ENCODE measurements at regions not wholly inside any gene's neighbourhood (a gene's known extent, or its start where the extent isn't known, plus 50 kb on each side); places are given as distances from the start of the nearest gene placed in this dataset.
"Not testable (repeated sequence)": the region's sequence is repeated elsewhere in the genome, so short reads cannot be mapped to it uniquely, and the experiment has no call there.

GRCh38 chr2:87511195-87511778 is 236.6 kb upstream of the PLGLB2 start:
- peak; percentile 44 for ATAC-seq
- DNase-seq = not testable (repeated sequence)

GRCh38 chr2:87512864-87513530 is 234.9 kb upstream of the PLGLB2 start:
- DNase-seq, ATAC-seq: not testable (repeated sequence)

GRCh38 chr2:87514034-87514433 is 233.9 kb upstream of the PLGLB2 start:
- not testable (repeated sequence) for ATAC-seq, DNase-seq

GRCh38 chr2:87514515-87514914 is 233.4 kb upstream of the PLGLB2 start:
- not testable (repeated sequence) for DNase-seq, ATAC-seq

GRCh38 chr2:87515226-87515625 is 232.7 kb upstream of the PLGLB2 start:
- ATAC-seq, DNase-seq: not testable (repeated sequence)

GRCh38 chr2:87515875-87516274 is 232.0 kb upstream of the PLGLB2 start:
- not testable (repeated sequence) for ATAC-seq, DNase-seq

GRCh38 chr2:87516369-87516967 is 231.4 kb upstream of the PLGLB2 start:
- not testable (repeated sequence) for DNase-seq, ATAC-seq

GRCh38 chr2:87517438-87517837 is 230.4 kb upstream of the PLGLB2 start:
- DNase-seq = peak; percentile 45
- peak; percentile 17 for ATAC-seq

GRCh38 chr2:87518066-87518465 is 229.8 kb upstream of the PLGLB2 start:
- not testable (repeated sequence) for ATAC-seq, DNase-seq

- DNase-seq, ATAC-seq: not testable (repeated sequence)
Measured at GRCh38 chr2:87518547-87518946, 229.3 kb upstream of the PLGLB2 start.

- not testable (repeated sequence) for ATAC-seq, DNase-seq
Measured at GRCh38 chr2:87519158-87520011, 228.5 kb upstream of the PLGLB2 start.

GRCh38 chr2:87521057-87521456 is 226.8 kb upstream of the PLGLB2 start:
- DNase-seq (peak; percentile 73), ATAC-seq (peak; percentile 60)

GRCh38 chr2:87521489-87521888 is 226.4 kb upstream of the PLGLB2 start:
- ATAC-seq (peak; percentile 31), DNase-seq (peak; percentile 57)

GRCh38 chr2:87524619-87525188 is 223.2 kb upstream of the PLGLB2 start:
- ATAC-seq (peak; percentile 57), DNase-seq (peak; percentile 10)

GRCh38 chr2:87525497-87525991 is 222.3 kb upstream of the PLGLB2 start:
- ATAC-seq (peak; percentile 56), DNase-seq (peak; percentile 46)

- not testable (repeated sequence) for DNase-seq, ATAC-seq
Measured at GRCh38 chr2:87526258-87526657, 221.6 kb upstream of the PLGLB2 start.

- not testable (repeated sequence) for ATAC-seq, DNase-seq
Measured at GRCh38 chr2:87531968-87532715, 215.7 kb upstream of the PLGLB2 start.

GRCh38 chr2:87533390-87534272 is 214.3 kb upstream of the PLGLB2 start:
- peak; percentile 34 for DNase-seq
- ATAC-seq = peak; percentile 50

GRCh38 chr2:87534273-87534889 is 213.5 kb upstream of the PLGLB2 start:
- not testable (repeated sequence) for ATAC-seq, DNase-seq
